ENCODE measurements at regions not wholly inside any gene's neighbourhood (a gene's known extent, or its start where the extent isn't known, plus 50 kb on each side); places are given as distances from the start of the nearest gene placed in this dataset.

DNA sequence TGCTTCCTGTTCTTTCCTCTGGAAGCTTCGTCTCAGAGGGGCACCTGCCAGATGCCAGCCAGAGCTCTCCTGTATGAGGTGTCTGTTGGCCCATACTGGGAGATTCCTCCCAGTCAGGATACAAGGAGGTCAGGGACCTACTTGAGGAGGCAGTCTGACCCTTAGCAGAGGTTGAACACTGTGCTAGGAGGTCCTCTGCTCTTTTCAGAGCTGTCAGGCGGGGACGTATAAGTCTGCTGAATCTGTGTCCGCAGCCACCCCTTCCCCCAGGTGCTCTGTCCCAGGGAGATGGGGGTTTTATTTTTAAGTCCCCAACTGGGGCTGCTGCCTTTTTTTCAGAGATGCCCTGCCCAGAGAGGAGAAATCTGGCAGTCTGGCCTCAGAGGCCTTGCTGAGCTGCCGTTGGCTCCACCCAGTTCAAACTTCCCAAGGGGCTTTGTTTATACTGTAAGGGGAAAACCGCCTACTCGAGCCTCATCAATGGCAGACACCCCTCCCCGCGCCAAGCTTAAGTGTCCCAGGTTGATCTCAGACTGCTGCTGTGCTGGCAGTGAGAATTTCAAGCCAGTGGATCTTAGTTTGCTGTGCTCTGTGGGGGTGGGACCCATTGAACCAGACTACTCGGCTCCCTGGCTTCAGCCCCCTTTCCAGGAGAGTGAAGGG lies 326.7 kb downstream of the BCKDHB start:
- no peak for TF ChIP-seq CTCF (IDR thresholded peaks at IDR 0.05)
- no peak for TF ChIP-seq ZFX (IDR thresholded peaks at IDR 0.05; ENCODE audit: borderline replicate concordance)

All from 22Rv1 (cell line).